HL-60 (cell line): ENCODE measurements at regions not wholly inside any gene's neighbourhood (a gene's known extent, or its start where the extent isn't known, plus 50 kb on each side); places are given as distances from the start of the nearest gene placed in this dataset.

Experiments
- REST ChIP-seq: IDR thresholded peaks from 2 replicates; pipeline ENCODE4 v1.6.1; 2012; ENCODE audit warnings: low read depth; ENCODE audit not compliant: insufficient replicate concordance
- TF ChIP-seq, protein P1 (sequence below): IDR thresholded peaks from one replicate; pipeline ENCODE4 v1.5.1; 2011; ENCODE audit warnings: low read length, control low read depth, inconsistent platforms; ENCODE audit not compliant: insufficient read depth

- TF ChIP-seq, protein P1, sequence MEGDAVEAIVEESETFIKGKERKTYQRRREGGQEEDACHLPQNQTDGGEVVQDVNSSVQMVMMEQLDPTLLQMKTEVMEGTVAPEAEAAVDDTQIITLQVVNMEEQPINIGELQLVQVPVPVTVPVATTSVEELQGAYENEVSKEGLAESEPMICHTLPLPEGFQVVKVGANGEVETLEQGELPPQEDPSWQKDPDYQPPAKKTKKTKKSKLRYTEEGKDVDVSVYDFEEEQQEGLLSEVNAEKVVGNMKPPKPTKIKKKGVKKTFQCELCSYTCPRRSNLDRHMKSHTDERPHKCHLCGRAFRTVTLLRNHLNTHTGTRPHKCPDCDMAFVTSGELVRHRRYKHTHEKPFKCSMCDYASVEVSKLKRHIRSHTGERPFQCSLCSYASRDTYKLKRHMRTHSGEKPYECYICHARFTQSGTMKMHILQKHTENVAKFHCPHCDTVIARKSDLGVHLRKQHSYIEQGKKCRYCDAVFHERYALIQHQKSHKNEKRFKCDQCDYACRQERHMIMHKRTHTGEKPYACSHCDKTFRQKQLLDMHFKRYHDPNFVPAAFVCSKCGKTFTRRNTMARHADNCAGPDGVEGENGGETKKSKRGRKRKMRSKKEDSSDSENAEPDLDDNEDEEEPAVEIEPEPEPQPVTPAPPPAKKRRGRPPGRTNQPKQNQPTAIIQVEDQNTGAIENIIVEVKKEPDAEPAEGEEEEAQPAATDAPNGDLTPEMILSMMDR, result no peak
- no peak for TF ChIP-seq REST
These were observed 88.5 kb upstream of the PHACTR3 start for GRCh38 chr20:59515906-59516209.
